ENCODE measurements at regions not wholly inside any gene's neighbourhood (a gene's known extent, or its start where the extent isn't known, plus 50 kb on each side); places are given as distances from the start of the nearest gene placed in this dataset.

DNA sequence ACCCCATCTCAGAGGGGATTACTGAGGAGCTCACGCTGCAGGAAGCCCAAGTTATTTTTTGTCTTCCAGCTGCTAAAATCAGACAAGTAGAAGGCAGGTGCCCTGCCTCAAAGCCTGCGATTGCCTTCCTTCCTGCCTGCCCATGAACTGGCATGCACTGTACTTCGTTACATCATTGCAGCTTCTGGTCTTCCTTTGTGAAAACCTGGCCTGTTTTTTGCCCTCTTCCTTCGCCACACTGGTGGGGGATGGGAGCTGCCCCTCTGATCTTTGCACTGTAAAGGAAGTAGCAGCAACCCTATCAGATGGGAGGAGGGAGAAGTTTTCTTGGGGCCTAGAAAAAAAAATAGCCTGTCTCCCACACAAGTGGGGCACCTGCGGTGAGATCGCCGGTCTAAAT lies 1098.7 kb downstream of the BCL11B start:
- TF ChIP-seq, protein P1, sequence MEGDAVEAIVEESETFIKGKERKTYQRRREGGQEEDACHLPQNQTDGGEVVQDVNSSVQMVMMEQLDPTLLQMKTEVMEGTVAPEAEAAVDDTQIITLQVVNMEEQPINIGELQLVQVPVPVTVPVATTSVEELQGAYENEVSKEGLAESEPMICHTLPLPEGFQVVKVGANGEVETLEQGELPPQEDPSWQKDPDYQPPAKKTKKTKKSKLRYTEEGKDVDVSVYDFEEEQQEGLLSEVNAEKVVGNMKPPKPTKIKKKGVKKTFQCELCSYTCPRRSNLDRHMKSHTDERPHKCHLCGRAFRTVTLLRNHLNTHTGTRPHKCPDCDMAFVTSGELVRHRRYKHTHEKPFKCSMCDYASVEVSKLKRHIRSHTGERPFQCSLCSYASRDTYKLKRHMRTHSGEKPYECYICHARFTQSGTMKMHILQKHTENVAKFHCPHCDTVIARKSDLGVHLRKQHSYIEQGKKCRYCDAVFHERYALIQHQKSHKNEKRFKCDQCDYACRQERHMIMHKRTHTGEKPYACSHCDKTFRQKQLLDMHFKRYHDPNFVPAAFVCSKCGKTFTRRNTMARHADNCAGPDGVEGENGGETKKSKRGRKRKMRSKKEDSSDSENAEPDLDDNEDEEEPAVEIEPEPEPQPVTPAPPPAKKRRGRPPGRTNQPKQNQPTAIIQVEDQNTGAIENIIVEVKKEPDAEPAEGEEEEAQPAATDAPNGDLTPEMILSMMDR (IDR thresholded peaks at IDR 0.05): no peak
- TF ChIP-seq POLR2A (IDR thresholded peaks at IDR 0.05; ENCODE audit: low read depth) (no peak), POLR2AphosphoS5 (IDR thresholded peaks at IDR 0.05) (no peak), EP300 (IDR thresholded peaks at IDR 0.05) (no peak)
